MCF 10A (cell line): ENCODE measurements at regions not wholly inside any gene's neighbourhood (a gene's known extent, or its start where the extent isn't known, plus 50 kb on each side); places are given as distances from the start of the nearest gene placed in this dataset.
A peak's percentile ranks its signal among the peaks of the same experiment; 100 is the strongest.

Experiments used
- BruUV-seq: library from RNA; stranded (reverse); fragments of 400-500 nt; replicated peaks from 2 replicates; lab custom pipeline; 2021; lab: Mats Ljungman, UMichigan
- CTCF ChIA-PET: fragments of 300-600 bp; sonication (Branson Sonifier 250); formaldehyde crosslinking; extraction: SDS; loops from one replicate; lab custom pipeline; 2021; ENCODE audit warnings: antibody characterized with exemption, inconsistent platforms; lab: Yijun Ruan, JAX
- POLR2A ChIA-PET: fragments of 300-600, 350-650 bp; sonication (Branson Sonifier 250); formaldehyde crosslinking; extraction: SDS; loops from one replicate; lab custom pipeline; 2020; ENCODE audit warnings: antibody characterized with exemption, inconsistent platforms; lab: Yijun Ruan, JAX
- DNase-seq: peaks from one replicate; pipeline ENCODE4 v3.0.0-alpha.2; 2018; ENCODE audit not compliant: unreplicated experiment
- H3K27ac Mint-ChIP-seq: one replicate; pipeline ENCODE4 v1.8.0; 2022; ENCODE audit warnings: mild to moderate bottlenecking, low read depth, mixed read lengths; ENCODE audit not compliant: unreplicated experiment
- H3K27me3 Mint-ChIP-seq: one replicate; pipeline ENCODE4 v1.8.0; 2022; ENCODE audit warnings: mixed read lengths; ENCODE audit not compliant: insufficient read depth, unreplicated experiment
- H3K36me3 Mint-ChIP-seq: one replicate; pipeline ENCODE4 v1.8.0; 2022; ENCODE audit warnings: mild to moderate bottlenecking, moderate library complexity, mixed read lengths; ENCODE audit not compliant: insufficient read depth, unreplicated experiment
- H3K4me1 Mint-ChIP-seq: one replicate; pipeline ENCODE4 v1.8.0; 2022; ENCODE audit warnings: mixed read lengths; ENCODE audit not compliant: insufficient read depth, unreplicated experiment
- H3K4me3 Mint-ChIP-seq: one replicate; pipeline ENCODE4 v1.8.0; 2022; ENCODE audit warnings: mild to moderate bottlenecking, moderate library complexity, mixed read lengths; ENCODE audit not compliant: unreplicated experiment
- H3K9me3 Mint-ChIP-seq: one replicate; pipeline ENCODE4 v1.8.0; 2022; ENCODE audit warnings: mixed read lengths; ENCODE audit not compliant: unreplicated experiment
- intact Hi-C: fragments of 100-400 bp; cut with micrococcal nuclease; formaldehyde crosslinking; loops from 2 replicates; pipeline ENCODE4 v1.14.1; 2022
- TF ChIP-seq, protein P1 (sequence below): fragments of 200-600 bp; IDR thresholded peaks from one replicate; pipeline ENCODE4 v1.8.0; 2022; ENCODE audit warnings: antibody characterized with exemption, mild to moderate bottlenecking; ENCODE audit not compliant: unreplicated experiment

DNA sequence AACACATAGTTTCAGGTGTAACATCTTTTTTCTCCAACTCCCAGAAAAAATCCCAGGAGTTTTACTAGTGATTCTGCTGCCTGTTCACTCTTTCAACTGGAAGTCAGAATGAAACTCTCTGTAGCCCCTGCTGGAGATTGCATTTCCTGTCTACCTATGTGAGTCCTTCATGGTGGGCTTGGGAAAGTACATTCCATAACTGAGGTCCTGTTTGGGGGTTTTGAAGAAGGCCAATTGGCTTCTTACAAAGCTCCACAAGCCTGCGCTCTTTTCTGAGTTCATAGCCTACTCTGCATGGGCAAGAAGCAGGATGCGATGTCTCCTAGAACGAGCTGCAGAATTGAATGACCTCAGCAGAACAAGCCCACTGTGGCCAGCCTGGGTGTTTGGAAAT is 86.7 kb downstream of the LYZL2 start:
- TF ChIP-seq, protein P1, sequence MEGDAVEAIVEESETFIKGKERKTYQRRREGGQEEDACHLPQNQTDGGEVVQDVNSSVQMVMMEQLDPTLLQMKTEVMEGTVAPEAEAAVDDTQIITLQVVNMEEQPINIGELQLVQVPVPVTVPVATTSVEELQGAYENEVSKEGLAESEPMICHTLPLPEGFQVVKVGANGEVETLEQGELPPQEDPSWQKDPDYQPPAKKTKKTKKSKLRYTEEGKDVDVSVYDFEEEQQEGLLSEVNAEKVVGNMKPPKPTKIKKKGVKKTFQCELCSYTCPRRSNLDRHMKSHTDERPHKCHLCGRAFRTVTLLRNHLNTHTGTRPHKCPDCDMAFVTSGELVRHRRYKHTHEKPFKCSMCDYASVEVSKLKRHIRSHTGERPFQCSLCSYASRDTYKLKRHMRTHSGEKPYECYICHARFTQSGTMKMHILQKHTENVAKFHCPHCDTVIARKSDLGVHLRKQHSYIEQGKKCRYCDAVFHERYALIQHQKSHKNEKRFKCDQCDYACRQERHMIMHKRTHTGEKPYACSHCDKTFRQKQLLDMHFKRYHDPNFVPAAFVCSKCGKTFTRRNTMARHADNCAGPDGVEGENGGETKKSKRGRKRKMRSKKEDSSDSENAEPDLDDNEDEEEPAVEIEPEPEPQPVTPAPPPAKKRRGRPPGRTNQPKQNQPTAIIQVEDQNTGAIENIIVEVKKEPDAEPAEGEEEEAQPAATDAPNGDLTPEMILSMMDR = no peak
- no peak for DNase-seq
- Mint-ChIP-seq H3K9me3 (no peaks in the 10 kb centered on the region), H3K36me3 (no peaks in the 10 kb centered on the region), H3K4me3 (no peak overlapping the region), H3K27me3 (no peaks in the 10 kb centered on the region), H3K4me1 (no peaks in the 10 kb centered on the region), H3K27ac (no peak overlapping the region)
- ChIA-PET CTCF (no interaction called here), POLR2A (no interaction called here)
- no TSS peak for BruUV-seq
- intact Hi-C loops = no loop called here

DNA sequence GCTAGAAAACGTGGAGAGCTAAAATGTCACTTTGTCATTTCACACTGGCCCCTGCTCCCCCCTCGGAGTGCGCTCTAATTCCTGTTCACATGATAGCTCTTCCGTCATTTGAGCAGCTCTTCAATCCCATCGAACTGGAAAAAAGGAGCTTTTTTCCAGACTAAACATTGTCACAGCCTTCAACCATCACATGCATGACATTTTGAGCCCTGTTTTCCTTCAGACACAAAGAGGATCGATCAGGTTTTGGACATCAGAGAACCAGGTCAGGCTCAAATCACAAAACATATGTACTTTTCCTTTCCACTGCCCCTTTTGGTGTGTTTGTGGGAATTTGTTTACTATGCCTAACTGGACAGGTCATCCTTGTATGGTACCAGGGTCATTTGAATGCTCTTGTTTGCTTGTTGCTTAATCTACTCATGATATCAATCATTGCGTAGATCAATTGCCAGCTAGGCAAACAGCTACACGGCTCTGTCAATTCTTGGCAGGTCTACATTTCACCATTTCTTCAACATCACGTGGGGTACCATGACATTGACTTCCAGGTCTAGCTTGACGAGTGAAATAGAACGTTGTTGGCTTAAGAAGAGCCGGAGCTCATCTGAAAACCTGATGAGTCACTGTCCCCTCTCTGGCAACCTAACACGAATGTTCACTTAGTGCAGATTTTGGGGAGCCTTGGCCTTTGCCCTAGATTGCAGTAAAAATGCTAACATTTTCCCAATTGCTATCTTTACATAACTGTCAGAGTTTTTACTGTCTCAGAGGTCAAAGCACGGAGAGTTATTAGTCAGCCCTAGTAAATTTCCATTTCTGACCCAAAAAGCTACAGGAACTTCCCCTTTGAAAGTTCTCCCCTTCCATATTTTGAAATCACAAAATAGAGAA is 87.3 kb downstream of the LYZL2 start:
- H3K27ac Mint-ChIP-seq = no peak overlapping the region
- intact Hi-C loops = no loop called here
- POLR2A ChIA-PET = no interaction called here

DNA sequence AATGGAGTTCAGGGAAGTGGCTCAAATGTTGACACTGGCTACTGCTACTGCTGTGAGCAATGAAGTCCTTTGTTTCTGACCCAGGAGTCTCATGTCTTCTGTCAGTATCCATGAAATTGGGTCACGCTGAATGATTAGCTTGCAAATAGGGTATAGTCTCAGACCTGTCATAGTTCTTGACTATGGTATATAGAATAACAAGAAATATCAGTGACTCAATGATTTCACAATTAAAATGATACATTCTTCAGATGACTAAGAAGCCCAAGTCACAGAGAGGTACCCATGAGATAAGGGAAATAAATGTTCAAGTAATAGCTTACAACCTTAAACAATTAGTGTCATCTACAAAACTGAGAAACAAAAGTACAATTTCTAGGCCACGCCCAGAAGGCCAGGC is 89.3 kb downstream of the LYZL2 start:
- intact Hi-C loops = no loop called here
- no peak overlapping the region for H3K4me3 Mint-ChIP-seq
- no TSS peak for BruUV-seq
- no peaks in the 10 kb centered on the region for H3K27me3 Mint-ChIP-seq
- H3K36me3 Mint-ChIP-seq = no peaks in the 10 kb centered on the region
- TF ChIP-seq, protein P1 = no peak
- H3K9me3 Mint-ChIP-seq = no peaks in the 10 kb centered on the region
- no peaks in the 10 kb centered on the region for H3K4me1 Mint-ChIP-seq
- CTCF ChIA-PET = interaction anchor here (0.8 kb wide), 1 partner anchor 50 kb away, joined by 4 read pairs; no protein-coding TSS in a partner anchor
- POLR2A ChIA-PET = no interaction called here
- peak; percentile 19 for DNase-seq
- no peak overlapping the region for H3K27ac Mint-ChIP-seq

More for the DNA sequence above, 87.3 kb downstream of the LYZL2 start:
- no peak overlapping the region for H3K4me3 Mint-ChIP-seq
- no peaks in the 10 kb centered on the region for H3K4me1 Mint-ChIP-seq
- BruUV-seq = no TSS peak
- H3K9me3 Mint-ChIP-seq = no peaks in the 10 kb centered on the region
- no peak for DNase-seq
- TF ChIP-seq, protein P1 = no peak
- CTCF ChIA-PET = no interaction called here
- H3K36me3 Mint-ChIP-seq = no peaks in the 10 kb centered on the region
- no peaks in the 10 kb centered on the region for H3K27me3 Mint-ChIP-seq

DNA sequence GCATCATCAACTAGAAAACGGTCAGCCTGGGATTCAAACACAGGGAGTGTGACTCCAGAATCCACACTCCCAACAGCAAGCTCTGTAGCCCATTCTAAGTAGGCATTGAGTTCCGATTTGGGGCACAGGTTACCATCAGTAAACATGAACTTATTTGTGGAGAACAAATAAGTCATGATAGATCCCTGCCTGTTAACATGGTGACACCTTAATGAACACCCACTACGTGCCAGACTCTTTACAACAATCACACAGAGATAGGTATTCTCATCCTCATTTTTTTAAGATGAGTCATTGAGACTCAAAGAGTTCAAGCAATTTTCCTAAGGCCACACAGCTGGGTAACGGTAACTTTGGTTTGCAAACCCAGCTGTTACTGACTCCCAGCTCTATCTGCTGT is 91.5 kb downstream of the LYZL2 start:
- BruUV-seq = no TSS peak
- Mint-ChIP-seq H3K4me1 (peaks cover 6% of the 10 kb centered on the region), H3K36me3 (no peaks in the 10 kb centered on the region), H3K27me3 (no peaks in the 10 kb centered on the region), H3K4me3 (no peak overlapping the region), H3K9me3 (no peaks in the 10 kb centered on the region), H3K27ac (no peak overlapping the region)
- TF ChIP-seq, protein P1 = no peak
- ChIA-PET POLR2A (no interaction called here), CTCF (interaction anchor here (1.5 to 3.3 kb wide), 2 partner anchors 53 to 145 kb away, joined by 4 to 26 read pairs; no protein-coding TSS in a partner anchor)
- peak; percentile 12 for DNase-seq
- intact Hi-C loops = no loop called here
